ENCODE measurements at regions not wholly inside any gene's neighbourhood (a gene's known extent, or its start where the extent isn't known, plus 50 kb on each side); places are given as distances from the start of the nearest gene placed in this dataset.

GRCh38 chr11:129324533-129325175, 51.0 kb upstream of the BARX2 start:
- no peak for ATAC-seq
- Mint-ChIP-seq H3K9me3 (no peaks in the 10 kb centered on the region), H3K27ac (no peak overlapping the region), H3K36me3 (no peaks in the 10 kb centered on the region)
- no peak for DNase-seq (ENCODE audit: low spot score in 2 of 2)

DNA sequence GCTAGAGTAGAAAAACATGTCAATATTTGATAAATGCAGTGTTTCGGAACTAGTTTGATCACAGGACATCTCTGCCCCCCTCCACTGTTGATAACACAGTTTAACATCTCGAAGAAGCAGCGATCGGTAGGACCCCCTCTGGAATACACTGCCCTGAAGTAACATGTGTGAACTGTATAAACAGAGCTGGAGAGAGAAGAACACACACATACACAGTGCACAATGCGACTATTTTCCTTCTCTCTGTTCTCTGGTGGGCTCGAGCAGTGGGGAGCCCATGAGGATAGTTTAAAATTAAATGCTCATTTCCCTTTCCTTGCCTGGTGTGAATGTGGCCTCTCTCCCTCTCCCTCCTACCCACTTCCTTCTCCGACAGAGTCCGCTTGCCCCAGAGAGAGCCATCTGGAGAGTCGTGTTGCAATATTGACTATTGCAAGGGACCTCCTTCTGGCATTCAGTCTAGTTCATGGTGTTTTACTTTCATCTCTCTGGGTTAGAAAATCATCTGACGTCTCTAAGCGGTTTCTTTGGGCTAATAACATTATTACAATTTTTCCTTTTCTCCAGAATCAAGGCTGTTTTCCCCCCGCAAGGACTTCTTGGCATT, 51.6 kb upstream of the BARX2 start:
- Mint-ChIP-seq H3K9me3 (no peaks in the 10 kb centered on the region), H3K36me3 (no peaks in the 10 kb centered on the region), H3K27ac (no peak overlapping the region)
- no peak for ATAC-seq
- no peak for DNase-seq (ENCODE audit: low spot score in 2 of 2)

DNA sequence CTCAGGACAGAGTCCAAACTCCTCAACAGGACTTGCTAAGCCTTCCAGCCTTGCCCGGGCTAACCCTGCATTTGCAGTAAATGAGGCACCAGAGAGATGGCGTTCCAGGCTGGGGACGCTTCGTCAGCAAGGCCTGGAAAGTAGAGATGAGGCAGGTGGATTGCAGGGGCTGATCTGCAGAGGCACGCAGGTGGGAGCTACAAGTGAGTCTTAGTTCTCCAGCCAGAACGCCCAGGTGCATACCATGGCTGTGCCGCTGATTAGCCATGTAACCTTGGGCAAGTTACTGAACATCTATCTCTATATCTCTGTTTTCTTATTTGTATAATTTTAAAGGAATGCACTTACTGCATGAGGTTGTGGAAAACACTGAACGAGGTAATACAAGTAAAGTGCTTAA, 52.7 kb upstream of the BARX2 start:
- Mint-ChIP-seq H3K9me3 (no peaks in the 10 kb centered on the region), H3K27ac (no peak overlapping the region), H3K36me3 (no peaks in the 10 kb centered on the region)
- ATAC-seq (no peak), DNase-seq (ENCODE audit: low spot score in 2 of 2) (no peak)

DNA sequence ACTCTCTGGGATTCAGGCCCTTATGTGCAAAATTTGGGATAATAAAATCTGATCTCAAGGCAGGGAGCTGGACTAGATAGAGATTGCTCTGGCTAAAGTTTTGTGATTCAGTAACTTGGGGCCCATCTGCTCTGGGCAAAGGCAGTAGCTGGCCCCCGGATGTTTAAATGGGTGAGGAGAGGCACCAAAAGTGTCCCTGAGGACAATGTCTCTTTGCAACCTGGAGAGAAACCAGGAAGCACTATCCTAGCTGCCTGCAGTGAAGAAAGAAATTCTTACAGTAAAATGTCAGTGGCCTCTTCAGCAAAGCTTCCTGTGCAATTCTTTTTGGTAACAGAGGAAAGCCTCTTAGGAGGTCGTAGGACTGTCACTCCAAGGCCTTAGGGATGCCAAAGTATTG, 54.6 kb upstream of the BARX2 start:
- ATAC-seq, result no peak
- Mint-ChIP-seq H3K27ac (no peak overlapping the region), H3K9me3 (no peaks in the 10 kb centered on the region), H3K36me3 (no peaks in the 10 kb centered on the region)
- no peak for DNase-seq (ENCODE audit: low spot score in 2 of 2)

DNA sequence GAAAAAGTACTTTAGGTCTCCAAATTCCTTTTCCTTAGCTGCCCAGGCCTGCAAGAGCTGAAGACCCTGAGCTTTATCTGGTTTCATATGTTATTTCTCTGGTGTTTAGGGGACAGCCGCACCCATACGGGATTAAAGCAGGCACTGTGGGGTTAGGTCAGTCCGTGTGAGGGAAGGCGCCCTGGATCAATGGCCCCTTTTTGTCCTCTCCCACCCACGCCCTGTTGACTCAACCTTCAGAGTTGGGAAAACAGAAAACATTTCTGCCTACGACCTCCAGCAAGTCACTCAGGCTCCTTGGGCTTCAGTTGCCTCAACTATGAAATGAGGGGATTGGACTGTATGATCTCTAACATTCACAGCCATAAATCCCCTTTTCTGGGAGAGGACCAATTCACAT, 55.2 kb upstream of the BARX2 start:
- Mint-ChIP-seq H3K9me3 (no peaks in the 10 kb centered on the region), H3K27ac (no peak overlapping the region), H3K36me3 (no peaks in the 10 kb centered on the region)
- no peak for ATAC-seq
- no peak for DNase-seq (ENCODE audit: low spot score in 2 of 2)

DNA sequence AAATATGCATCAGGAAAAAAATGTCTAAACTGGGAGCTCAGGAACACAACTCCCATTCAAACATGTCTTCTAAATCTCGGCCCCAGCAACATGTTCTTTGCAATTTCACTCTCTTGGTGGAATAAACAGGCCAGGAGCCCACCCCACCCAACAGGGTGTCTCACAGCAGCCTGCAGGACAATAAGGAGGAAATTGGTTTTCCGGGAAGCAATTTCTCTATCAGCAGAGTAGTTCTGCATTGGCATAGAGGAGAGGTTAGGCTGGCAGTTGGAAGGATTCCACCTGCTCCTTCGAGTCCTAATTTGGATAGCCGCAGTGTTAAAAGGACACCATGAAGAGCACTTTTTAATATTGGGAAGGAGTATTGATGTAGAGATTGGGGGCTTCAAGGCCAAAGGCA, 55.9 kb upstream of the BARX2 start:
- ATAC-seq (no peak), DNase-seq (ENCODE audit: low spot score in 2 of 2) (no peak)
- no peaks in the 10 kb centered on the region for H3K36me3 Mint-ChIP-seq
- H3K27ac Mint-ChIP-seq, result no peak overlapping the region
- no peaks in the 10 kb centered on the region for H3K9me3 Mint-ChIP-seq

GRCh38 chr11:129319201-129319600, 56.4 kb upstream of the BARX2 start:
- Mint-ChIP-seq H3K36me3 (no peaks in the 10 kb centered on the region), H3K27ac (no peak overlapping the region), H3K9me3 (no peaks in the 10 kb centered on the region)
- no peak for DNase-seq (ENCODE audit: low spot score in 2 of 2)
- no peak for ATAC-seq

DNA sequence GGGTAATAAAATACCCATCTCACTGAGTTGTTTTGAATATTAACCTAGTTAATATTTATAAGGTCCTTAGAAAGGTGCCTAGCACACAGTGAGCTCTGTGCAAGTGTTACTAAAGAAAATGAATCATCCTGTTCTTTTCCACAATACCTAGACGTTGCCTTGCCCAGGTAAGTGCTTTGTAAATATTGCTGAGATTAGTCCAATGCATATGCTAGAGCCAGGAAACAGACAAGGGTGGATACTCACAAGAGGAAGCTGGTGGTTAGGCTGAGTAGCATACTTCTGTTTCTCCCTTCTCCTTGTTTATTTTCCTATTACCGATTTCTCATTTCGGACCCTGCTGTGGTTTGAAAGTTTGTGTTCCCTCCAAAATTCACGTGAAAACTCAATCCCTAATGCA, 58.1 kb upstream of the BARX2 start:
- Mint-ChIP-seq H3K36me3 (no peaks in the 10 kb centered on the region), H3K27ac (no peak overlapping the region), H3K9me3 (no peaks in the 10 kb centered on the region)
- no peak for ATAC-seq
- no peak for DNase-seq (ENCODE audit: low spot score in 2 of 2)

DNA sequence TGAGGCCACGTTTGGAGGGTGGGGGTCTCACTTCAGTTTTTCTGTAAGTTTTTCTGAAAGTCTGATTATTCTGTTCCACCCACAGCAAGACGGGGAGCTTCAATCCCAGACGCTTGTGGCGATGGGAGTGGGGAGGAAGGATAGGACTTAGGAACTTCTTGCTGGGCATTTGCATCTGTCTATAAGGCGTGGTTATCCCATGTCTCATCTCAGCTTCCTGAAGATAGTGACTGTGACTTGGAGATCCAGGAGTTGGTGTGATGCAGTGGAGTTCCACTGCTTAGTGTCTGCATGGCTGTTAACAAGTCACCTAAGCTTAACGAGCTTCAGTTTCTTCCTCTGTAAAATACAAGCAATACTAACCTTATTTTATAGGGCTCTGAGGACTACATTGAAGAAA, 58.9 kb upstream of the BARX2 start:
- no peak for DNase-seq (ENCODE audit: low spot score in 2 of 2)
- no peaks in the 10 kb centered on the region for H3K9me3 Mint-ChIP-seq
- no peaks in the 10 kb centered on the region for H3K36me3 Mint-ChIP-seq
- no peak for ATAC-seq
- H3K27ac Mint-ChIP-seq, result no peak overlapping the region

DNA sequence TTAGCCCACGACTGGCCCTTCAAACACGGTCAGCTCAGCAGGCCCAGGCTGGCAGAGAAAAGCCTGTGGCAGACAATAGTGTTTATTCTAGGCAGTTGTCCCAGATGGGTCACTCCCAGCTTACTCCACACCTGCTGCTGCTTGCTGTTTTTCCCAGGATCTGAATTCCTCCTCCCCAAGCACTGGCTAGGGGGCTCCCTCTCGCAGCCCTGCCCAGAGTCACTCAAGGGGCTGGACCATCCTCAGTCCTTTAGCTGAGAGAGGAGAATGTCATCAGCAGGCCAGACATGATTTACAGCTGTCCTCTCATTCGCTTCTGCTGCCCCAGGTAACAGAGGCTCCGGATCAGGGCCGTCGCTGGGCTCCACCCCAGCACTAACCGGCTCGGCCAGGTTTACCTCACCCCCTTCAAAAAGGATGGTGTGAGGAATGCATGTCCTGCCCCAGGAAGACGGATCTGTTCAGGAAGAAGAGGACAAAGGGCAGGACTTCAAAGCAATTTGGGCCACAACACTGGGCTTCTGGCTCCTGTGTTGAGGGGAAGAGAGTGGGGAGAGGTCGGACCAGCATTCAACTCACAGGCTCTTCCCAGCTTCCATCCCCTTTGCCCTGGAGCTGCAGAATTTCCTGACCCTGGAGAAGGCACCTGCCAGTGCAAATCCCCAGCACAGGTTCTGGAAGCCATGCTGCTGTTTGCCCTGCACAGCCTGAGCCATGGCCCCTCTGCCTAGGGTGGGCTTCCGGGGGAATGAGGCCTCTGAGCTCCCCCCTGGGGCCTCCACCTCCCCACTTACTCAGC, 59.7 kb upstream of the BARX2 start:
- no peaks in the 10 kb centered on the region for H3K9me3 Mint-ChIP-seq
- DNase-seq (ENCODE audit: low spot score in 2 of 2) (no peak), ATAC-seq (no peak)
- no peaks in the 10 kb centered on the region for H3K36me3 Mint-ChIP-seq
- H3K27ac Mint-ChIP-seq, result no peak overlapping the region

GRCh38 chr11:129314371-129314770, 61.3 kb upstream of the BARX2 start:
- Mint-ChIP-seq H3K9me3 (no peaks in the 10 kb centered on the region), H3K27ac (no peak overlapping the region), H3K36me3 (no peaks in the 10 kb centered on the region)
- ATAC-seq, result no peak
- DNase-seq (ENCODE audit: low spot score in 2 of 2), result no peak

DNA sequence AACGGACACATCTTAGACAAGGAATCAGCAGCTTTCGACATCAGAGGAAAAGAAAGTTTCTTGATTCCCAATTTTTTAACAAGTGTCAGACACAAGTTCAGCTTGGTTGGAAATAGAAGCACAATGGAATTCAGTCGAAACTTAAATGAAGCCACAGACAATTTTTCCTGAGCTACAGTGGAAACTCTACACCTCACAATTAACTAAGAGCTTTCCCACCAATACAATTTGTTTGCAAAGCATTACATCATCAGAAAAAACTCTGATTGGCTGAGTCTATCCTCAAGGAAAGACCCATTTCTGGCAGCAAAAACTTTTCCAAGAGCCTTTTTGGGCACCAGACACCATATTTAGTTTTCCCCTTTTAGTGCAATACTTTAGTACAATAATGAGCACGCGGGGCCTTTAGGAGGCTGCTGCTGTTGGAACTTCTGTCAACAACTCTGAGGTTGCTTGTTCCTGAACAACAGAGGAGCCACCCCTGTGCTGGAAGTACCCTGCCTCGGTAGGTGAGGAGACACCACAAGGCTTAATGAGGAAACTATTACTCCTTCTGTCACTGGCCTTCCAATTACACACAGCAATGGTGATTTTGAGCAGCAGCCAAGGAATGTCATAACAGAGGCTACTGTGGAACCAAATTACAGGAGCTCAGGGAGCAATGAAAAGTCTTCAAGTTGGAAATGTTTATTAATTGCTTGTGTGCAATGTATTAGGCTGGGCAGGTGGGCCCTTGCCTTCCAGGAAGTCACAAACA, 61.9 kb upstream of the BARX2 start:
- no peak for DNase-seq (ENCODE audit: low spot score in 2 of 2)
- no peaks in the 10 kb centered on the region for H3K9me3 Mint-ChIP-seq

DNA sequence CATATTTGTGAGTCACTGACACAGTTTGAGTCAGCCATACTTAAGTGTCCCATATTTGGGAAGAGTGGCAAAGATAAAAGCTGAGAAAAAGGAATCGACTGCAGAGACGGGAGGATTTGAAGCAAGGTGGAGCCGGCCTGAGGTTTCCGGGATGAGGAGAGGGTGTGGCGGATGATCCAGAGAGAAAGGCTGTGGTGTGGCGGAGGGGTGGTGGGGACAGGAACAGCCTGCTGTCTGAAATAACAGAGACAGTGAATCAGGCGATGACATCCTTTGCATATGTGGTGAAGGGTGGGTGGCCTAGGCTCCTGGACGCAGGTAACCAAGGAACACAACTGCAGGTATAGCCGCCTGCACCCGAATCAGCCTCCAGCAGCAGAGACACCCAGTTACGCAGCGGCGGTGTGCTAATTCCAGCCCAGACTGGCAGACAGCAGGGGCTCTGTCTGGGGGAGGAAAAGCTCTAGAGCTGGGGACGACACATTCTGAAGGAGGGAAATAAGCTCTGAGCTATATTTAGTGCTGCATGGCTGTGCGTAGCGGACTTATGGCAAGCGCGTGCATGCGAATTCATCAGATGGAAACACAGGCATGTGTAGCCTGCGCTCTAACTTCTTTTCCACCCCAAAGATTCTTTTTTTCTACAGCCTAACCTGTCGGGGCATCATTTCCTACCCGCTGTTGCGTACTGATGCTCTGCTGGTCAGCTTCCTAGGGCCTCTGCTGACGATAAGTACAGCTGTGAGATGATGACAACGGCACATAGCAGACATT, 62.7 kb upstream of the BARX2 start:
- no peak for DNase-seq (ENCODE audit: low spot score in 2 of 2)
- H3K27ac Mint-ChIP-seq, result no peak overlapping the region
- no peaks in the 10 kb centered on the region for H3K36me3 Mint-ChIP-seq
- H3K9me3 Mint-ChIP-seq, result no peaks in the 10 kb centered on the region
- no peak for ATAC-seq

More for the DNA sequence above, 61.9 kb upstream of the BARX2 start:
- no peak overlapping the region for H3K27ac Mint-ChIP-seq
- no peak for ATAC-seq
- no peaks in the 10 kb centered on the region for H3K36me3 Mint-ChIP-seq

DNA sequence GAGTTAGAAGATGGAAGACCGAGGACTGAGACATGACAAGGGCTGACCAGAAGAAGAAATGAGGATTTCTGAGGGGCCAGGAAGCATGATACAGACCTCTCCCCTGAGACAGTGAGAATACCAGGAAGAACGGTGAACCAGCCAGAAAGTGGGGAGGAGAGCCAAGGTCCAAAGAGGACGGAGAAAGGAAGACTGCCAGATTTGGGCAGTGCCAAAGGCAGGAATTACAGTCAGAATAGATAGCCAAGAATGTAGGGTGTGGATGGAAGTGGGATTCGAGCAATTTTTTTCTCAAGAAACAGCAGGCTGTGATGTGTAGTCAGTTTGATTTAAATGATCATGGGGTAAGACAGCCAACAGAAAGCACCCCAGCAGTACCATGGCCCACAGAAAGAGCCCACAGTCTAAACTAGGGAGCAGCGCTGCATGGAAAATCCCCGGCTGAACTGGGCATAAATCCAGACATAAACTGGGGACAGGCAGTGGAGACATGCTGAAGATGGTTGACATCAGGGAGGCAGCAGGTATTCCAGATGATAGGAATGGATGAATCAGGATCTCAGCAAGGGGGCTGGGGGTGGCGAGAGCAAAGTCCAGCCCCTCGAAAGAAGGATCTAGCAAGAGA, 67.3 kb upstream of the BARX2 start:
- Mint-ChIP-seq H3K9me3 (no peaks in the 10 kb centered on the region), H3K27ac (no peak overlapping the region), H3K36me3 (no peaks in the 10 kb centered on the region)
- ATAC-seq, result no peak
- no peak for DNase-seq (ENCODE audit: low spot score in 2 of 2)

DNA sequence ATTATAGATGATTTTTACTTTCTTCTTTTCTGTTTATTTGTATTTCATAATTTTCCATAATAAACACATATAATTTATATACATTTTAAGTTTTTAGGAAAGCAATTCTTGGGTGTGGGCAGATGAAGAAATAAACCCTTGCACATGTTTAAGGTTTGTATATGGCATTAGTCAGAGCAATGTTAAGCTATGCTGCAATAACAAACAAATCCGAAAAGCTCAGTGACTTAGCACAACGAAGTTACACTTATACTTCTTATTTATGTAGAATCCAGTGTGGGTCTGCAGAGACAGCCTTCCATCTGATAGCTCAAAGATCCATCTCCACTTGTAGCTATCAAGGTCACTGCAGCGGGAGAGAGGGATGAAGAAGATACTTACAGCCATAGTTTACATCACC, 68.5 kb upstream of the BARX2 start:
- no peaks in the 10 kb centered on the region for H3K36me3 Mint-ChIP-seq
- H3K9me3 Mint-ChIP-seq, result no peaks in the 10 kb centered on the region
- no peak for ATAC-seq
- no peak for DNase-seq (ENCODE audit: low spot score in 2 of 2)
- H3K27ac Mint-ChIP-seq, result no peak overlapping the region

DNA sequence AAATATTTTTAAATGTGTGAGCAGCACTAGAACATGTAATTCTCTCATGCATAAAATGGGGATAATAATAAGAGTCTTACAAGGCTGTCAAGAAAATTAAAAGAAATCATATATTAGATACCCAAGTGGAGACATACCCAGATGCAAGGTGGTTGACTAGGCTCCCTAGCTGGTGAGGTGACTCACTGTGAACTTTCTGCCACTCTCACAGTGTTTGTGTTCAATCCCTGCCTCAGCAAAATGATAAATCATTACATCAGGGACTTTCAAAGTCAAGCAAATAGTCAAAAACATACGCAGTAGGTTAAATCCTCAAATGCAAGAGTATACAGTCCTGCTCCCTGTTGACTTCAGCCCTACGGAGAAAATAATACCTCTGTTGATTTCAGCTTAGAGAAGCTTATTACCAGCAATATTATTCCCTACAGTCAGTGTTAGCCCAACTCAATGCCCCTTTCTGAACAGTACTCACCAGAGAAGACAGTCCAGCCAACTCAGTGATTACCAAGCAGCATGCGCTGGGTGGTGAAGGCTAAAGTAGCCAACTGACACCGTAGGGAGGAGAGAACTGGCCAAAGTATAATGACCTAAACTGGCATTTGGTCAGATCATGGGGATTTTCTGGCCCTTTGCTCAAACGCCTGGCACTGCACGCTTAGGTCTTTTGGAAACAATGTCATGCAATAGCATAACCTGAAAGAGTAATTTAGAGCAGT, 73.1 kb upstream of the BARX2 start:
- H3K27ac Mint-ChIP-seq, result no peak overlapping the region
- H3K9me3 Mint-ChIP-seq, result no peaks in the 10 kb centered on the region
- H3K36me3 Mint-ChIP-seq, result no peaks in the 10 kb centered on the region
- ATAC-seq, result peak in 1 of 2 donors; percentile 58
- DNase-seq (ENCODE audit: low spot score in 2 of 2), result no peak
